SK-N-SH (cell line): ENCODE measurements at regions not wholly inside any gene's neighbourhood (a gene's known extent, or its start where the extent isn't known, plus 50 kb on each side); places are given as distances from the start of the nearest gene placed in this dataset.

Experiments
- EP300 ChIP-seq, 2 experiments: IDR thresholded peaks; 2 replicates each; pipeline versions ENCODE4 v1.4.0 to v1.6.1; 2012; ENCODE audit warnings: borderline replicate concordance in 1 of 2, low read depth in 1 of 2, low read length in 1 of 2
- FOXJ3 ChIP-seq: sonication (generic); formaldehyde crosslinking; IDR thresholded peaks from 2 replicates; pipeline ENCODE4 v1.5.1; 2020; ENCODE audit warnings: mild to moderate bottlenecking, missing genetic modification reagents
- GATA2 ChIP-seq: sonication (generic); formaldehyde crosslinking; IDR thresholded peaks from 2 replicates; pipeline ENCODE4 v1.5.0; 2020; ENCODE audit warnings: mild to moderate bottlenecking, missing genetic modification reagents
- POLR2AphosphoS5 ChIP-seq: IDR thresholded peaks from 2 replicates; pipeline ENCODE4 v1.6.1; 2012; ENCODE audit warnings: low read depth, low read length
- RAD21 ChIP-seq: IDR thresholded peaks from 2 replicates; pipeline ENCODE4 v1.6.1; 2012; ENCODE audit warnings: mild to moderate bottlenecking, low read length
- RXRA ChIP-seq: IDR thresholded peaks from 2 replicates; pipeline ENCODE4 v1.4.0; 2012; ENCODE audit warnings: low read depth, mild to moderate bottlenecking, borderline replicate concordance
- TAF1 ChIP-seq: IDR thresholded peaks from 2 replicates; pipeline ENCODE4 v1.6.1; 2012; ENCODE audit warnings: low read depth, mild to moderate bottlenecking, low read length, moderate library complexity, borderline replicate concordance
- TF ChIP-seq, protein P1 (sequence below): fragments of 200-600 bp; sonication (generic); IDR thresholded peaks from 2 replicates; pipeline ENCODE4 v1.6.1; 2017; ENCODE audit warnings: antibody characterized with exemption, mild to moderate bottlenecking, moderate library complexity
- TF ChIP-seq, protein P2 (sequence below): IDR thresholded peaks from 2 replicates; pipeline ENCODE4 v1.4.0; 2012; ENCODE audit warnings: low read depth, borderline replicate concordance

DNA sequence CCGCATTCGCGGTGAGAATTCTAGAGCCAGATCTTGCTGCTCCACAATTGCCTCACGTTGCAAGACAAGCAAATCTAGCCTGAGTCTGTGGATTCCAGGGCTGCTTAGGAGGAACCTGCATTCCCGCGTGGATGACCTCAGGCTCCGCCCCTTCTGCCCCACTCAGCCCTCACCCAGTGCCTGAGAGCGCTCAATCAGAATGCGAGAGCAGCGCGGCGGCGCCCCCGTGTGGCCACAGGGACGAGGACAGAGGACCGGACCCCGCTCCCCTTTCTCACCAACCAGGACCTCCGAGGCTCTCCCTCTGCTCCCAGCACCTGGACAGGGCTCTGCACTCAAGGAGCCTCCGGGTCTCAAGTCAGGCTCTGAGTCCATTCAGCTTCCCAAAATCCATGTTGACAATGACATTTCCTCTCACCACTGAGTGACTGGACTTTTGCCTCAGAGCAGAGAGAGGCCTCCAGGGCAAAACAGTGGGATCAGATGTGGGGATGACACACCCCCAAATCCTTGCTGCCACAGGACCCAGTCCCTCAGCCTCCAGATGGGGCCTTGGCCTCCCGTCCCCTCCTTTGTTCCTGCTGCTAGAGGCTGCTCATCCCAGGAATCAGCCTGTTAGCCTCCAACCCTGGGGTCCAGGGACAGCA is 52.0 kb downstream of the RPP21 start:
- TF ChIP-seq RXRA (no peak), GATA2 (CRISPR knock-in tag) (no peak), EP300 (IDR thresholded peaks at IDR 0.05; ENCODE audit: borderline replicate concordance in 1 of 2, low read depth in 1 of 2, low read length in 1 of 2) (no peak), TAF1 (no peak), POLR2AphosphoS5 (no peak), FOXJ3 (CRISPR knock-in tag) (no peak), RAD21 (peak; percentile 79)
- TF ChIP-seq, protein P1, sequence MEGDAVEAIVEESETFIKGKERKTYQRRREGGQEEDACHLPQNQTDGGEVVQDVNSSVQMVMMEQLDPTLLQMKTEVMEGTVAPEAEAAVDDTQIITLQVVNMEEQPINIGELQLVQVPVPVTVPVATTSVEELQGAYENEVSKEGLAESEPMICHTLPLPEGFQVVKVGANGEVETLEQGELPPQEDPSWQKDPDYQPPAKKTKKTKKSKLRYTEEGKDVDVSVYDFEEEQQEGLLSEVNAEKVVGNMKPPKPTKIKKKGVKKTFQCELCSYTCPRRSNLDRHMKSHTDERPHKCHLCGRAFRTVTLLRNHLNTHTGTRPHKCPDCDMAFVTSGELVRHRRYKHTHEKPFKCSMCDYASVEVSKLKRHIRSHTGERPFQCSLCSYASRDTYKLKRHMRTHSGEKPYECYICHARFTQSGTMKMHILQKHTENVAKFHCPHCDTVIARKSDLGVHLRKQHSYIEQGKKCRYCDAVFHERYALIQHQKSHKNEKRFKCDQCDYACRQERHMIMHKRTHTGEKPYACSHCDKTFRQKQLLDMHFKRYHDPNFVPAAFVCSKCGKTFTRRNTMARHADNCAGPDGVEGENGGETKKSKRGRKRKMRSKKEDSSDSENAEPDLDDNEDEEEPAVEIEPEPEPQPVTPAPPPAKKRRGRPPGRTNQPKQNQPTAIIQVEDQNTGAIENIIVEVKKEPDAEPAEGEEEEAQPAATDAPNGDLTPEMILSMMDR, result peak; percentile 88
- TF ChIP-seq, protein P2, sequence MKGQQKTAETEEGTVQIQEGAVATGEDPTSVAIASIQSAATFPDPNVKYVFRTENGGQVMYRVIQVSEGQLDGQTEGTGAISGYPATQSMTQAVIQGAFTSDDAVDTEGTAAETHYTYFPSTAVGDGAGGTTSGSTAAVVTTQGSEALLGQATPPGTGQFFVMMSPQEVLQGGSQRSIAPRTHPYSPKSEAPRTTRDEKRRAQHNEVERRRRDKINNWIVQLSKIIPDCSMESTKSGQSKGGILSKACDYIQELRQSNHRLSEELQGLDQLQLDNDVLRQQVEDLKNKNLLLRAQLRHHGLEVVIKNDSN, result no peak
